NAMALWA (cell line): ENCODE measurements at regions not wholly inside any gene's neighbourhood (a gene's known extent, or its start where the extent isn't known, plus 50 kb on each side); places are given as distances from the start of the nearest gene placed in this dataset.
"Not testable (repeated sequence)": the region's sequence is repeated elsewhere in the genome, so short reads cannot be mapped to it uniquely, and the experiment has no call there.

Experiments used
- DNase-seq: peaks from one replicate; pipeline ENCODE4 v3.0.0-alpha.2; 2015; ENCODE audit warnings: low spot score

- no peak for DNase-seq
Observed at GRCh38 chr7:11221984-11222383, 248.3 kb downstream of the PHF14 start.

- no peak for DNase-seq
Observed at GRCh38 chr7:11224535-11224934, 250.9 kb downstream of the PHF14 start.

DNA sequence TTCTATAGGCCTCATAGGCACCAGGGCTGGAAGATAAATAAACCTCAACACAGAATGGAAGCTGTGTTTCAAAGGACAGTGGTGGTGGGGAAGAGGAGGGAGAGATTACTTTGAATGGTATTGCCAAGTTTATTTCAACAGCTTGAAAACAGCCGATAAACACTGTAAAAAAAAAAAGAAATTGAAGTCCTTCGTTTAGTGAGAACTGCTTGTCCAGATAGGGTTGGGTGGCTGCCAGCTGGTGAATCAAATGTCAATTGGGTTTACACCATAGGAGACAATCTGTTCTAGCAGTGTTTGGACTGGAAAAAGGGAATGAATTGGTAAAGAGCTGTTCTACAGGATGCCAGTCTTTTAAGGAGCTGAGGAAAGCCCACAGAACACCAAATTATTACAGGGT is 254.8 kb downstream of the PHF14 start:
- no peak for DNase-seq

DNA sequence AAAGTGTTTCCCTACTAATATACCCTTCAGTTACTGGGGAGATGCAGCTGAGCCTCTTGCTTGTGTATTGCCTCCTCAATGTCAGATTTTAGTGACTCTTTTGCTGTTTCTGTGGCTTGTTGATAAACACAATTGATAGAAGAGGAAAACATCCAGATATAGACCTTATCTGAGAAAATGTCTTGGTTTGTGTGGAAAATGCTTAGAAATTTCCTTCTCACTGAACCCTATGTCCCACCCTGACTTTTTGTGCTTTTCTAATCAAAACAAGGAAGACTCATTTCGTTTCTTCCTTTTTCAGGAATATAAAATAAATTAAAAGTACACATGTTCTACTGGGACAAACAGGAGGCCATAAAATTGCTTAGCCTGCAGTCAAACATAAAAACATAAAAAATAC is 257.5 kb downstream of the PHF14 start:
- no peak for DNase-seq

GRCh38 chr7:11232462-11232861 is 258.8 kb downstream of the PHF14 start:
- DNase-seq = no peak

DNA sequence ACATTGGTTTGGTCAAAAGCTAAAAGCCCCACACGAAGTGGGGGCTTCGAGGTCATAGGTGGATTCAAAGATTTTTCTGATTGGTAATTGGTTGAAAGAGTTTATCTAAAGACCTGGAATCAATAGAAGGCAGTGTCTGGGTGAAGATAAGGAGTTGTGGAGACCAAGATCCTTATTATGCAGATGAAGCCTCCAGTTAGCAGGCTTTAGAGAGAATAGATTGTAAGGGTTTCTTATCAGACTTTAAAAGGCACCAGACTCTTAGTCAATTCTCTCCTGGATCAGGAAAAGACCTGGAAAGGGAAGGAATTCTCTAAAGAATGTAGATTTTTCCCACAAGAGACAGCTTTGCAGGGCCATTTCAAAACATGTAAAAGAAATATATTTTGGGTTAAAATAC is 260.2 kb downstream of the PHF14 start:
- DNase-seq = no peak

DNA sequence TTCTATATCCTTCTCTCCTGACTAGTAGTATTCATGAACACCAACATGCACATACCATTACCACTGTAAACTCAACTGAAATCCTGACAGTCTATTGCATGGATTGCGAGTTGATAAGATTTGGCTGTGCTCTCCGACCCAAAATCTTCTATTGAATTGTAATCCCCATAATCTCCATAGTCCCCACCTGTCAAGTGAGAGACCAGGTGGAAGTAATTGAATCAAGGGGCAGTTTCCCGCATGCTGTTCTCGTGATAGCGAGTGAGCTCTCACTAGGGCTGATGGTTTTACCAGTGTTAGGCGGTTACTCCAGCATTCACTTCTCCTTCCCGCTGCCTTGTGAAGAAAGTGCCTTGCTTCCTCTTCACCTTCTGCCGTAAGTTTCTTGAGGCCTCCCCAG is 261.8 kb downstream of the PHF14 start:
- DNase-seq = no peak

GRCh38 chr7:11236680-11237079 is 263.0 kb downstream of the PHF14 start:
- no peak for DNase-seq

DNA sequence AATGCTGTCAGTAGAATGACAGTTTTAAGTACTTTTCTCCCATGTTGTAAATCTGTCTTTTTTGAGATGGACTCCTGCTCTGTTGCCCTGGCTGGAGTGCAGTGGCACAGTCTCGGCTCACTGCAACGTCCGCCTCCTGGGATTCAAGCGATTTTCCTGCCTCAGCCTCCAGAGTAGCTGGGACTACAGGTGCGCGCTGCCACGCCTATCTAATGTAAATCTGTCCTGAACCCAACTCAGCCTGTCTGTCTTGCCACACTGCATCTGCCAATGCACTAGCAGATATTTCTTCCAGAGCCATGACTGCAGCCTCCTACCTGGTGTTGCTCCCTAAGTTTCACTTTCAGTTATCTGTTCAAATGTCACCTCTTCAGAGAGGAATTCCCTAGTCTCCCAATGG is 264.1 kb downstream of the PHF14 start:
- no peak for DNase-seq

DNA sequence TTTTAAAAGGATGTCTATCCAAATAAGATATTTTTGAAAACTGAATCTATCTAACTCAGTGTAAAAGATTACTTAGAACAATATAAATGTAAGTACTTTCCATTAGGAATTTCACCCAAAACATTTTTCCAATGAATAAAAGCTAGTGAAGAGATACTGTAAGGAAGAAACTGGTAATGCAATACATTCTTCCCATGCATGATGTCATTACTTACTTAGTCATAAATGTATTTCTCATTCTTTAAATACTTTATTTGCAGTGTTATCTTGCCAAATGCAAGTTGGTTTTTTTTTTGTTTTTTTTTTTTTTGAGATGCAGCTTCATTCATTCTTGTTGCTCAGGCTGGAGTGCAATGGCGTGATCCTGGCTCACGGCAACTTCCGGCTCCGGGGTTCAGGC is 265.6 kb downstream of the PHF14 start:
- DNase-seq = no peak

DNA sequence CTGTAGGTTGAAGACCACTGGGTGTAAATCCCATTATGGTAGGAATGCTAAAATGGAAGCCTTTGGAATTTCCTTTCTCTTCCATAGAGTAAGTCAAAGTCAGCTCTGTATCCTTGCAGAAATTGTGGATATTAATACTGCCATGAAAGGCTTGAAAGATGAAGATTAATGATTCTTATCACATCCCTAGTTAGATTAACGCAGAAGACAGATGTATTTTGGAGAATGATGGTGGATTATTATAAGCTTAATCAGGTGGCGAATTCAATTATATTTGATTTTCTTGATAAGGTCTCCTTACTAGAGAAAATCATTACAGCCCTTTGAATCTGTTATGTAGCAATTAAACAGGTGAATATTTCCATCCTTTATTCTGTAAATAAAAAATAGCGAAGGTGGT is 270.1 kb downstream of the PHF14 start:
- no peak for DNase-seq

DNA sequence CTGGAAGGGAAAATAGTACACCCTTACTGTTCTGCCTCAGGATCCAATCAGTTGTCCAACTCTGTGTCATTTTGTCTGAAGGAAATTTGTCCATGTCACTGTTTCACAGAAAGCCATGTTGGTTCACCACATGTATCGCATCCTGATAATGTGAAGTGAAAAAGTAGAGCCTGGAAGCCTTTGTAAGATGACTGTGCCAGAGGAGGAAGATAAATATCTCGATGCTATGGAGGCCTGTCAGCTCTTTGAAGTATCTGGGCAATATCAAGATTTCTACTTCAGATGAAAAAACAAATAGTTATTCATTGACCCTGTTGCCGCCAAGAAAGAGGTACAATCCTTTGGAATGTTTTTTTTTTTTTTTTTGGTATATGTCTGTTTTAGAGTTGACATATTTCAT is 270.5 kb downstream of the PHF14 start:
- DNase-seq = no peak

- DNase-seq = no peak
Observed at GRCh38 chr7:11247545-11247944, 273.9 kb downstream of the PHF14 start.

DNA sequence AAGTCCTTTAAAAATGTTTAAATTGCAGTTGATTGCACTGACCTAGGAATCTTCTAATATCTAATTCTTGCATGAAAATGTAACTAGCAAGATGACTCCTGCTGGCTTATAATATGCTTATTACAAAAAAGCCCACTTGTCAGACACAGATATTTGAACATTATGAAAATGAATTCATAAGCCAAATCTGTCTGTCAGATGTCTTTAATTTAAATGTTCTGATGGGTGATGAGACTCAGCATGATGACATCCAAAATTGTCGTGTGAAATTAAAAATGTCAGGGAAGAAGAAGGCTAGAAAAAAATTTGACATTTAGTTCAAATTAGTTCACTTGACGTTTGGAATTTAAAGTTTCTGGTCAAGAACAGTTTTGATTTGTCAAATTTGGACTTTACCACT is 277.8 kb downstream of the PHF14 start:
- peak; percentile 21 for DNase-seq

DNA sequence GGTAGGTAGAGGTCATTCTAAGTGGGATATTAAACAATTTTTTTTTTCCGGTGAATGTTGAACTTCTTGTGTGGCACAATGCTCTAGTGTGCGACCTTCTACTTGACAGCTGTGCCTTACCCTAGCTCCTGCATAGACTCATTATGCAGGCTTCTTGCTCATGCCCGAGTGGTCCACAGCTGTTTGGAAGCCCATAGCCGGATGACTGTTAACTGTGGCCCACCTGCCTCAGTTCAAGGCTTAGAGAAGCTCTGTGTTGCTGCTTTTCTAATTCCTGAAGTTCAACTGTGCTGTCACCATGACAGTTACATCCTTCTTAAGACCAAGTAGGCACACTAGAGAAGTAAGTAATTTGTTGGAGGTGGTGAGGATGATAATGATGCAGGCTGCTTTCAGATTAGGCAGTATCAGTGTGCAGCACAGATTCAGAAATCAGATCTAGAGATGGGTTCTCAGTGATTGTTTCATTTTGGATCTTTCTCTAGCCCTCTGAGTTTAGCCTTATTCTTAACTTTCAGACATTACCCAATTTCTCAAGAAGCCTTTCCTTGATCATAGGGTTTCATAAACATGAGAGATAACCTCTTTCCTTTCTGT is 278.4 kb downstream of the PHF14 start:
- peak; percentile 91 for DNase-seq

- peak; percentile 83 for DNase-seq
Observed at GRCh38 chr7:11252705-11253272, 279.1 kb downstream of the PHF14 start.

GRCh38 chr7:11256501-11256900 is 282.8 kb downstream of the PHF14 start:
- DNase-seq = peak; percentile 46

- no peak for DNase-seq
Observed at GRCh38 chr7:11261470-11261869, 287.8 kb downstream of the PHF14 start.

GRCh38 chr7:11266101-11266500 is 292.4 kb downstream of the PHF14 start:
- DNase-seq = no peak

DNA sequence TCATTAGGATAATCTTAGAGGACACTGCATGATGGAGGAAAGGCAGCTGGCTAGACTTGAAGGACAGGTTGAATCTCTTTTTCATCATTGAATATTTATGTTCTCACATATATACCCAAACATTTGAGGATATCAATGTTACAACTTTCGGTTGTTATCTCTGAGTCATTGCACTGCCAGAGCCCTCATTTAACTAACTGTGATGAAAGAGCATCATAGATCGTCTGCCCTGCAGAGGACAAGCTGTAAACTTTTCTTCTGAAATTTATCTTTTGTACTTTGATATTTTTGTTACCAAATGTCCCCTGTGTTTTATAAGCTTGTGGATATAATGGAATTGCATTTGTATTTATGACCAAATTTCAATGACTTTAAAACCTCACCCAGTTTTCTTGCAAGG is 298.7 kb downstream of the PHF14 start:
- DNase-seq = no peak

- no peak for DNase-seq
Observed at GRCh38 chr7:11274074-11274473, 300.4 kb downstream of the PHF14 start.

DNA sequence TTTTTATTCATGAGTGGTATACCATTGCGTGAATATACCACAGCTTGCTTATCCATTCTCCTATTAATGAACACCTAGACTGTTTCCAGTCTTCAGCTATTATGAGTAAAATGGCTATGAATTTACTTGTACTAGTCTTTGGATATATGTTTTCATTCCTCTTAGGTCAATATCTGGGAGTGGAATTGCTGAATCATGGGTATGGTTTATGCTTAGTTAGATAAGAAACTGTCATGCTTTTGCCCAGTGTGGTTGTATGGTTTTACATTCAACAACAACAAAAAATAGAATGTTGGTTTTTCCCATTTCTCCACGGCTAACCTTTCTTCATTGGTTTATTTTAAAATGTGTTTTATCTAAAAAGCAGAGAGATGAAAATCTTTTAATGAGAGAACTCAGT is 308.3 kb downstream of the PHF14 start:
- DNase-seq = no peak

- not testable (repeated sequence) for DNase-seq
Observed at GRCh38 chr7:11283584-11283983, 309.9 kb downstream of the PHF14 start.

GRCh38 chr7:11290863-11291262 is 317.2 kb downstream of the PHF14 start:
- DNase-seq = no peak
